ENCODE measurements at regions not wholly inside any gene's neighbourhood (a gene's known extent, or its start where the extent isn't known, plus 50 kb on each side); places are given as distances from the start of the nearest gene placed in this dataset.

GRCh38 chr7:155973451-155973997 lies 161.3 kb upstream of the SHH start:
- no peak for TF ChIP-seq GATA3 (IDR thresholded peaks at IDR 0.05; ENCODE audit: low read depth, low read length)
- TF ChIP-seq GATA2 (IDR thresholded peaks at IDR 0.05; ENCODE audit: low read depth, low read length), result no peak

Measured in SH-SY5Y (cell line).